Erythroblast (primary cell): ENCODE measurements at regions not wholly inside any gene's neighbourhood (a gene's known extent, or its start where the extent isn't known, plus 50 kb on each side); places are given as distances from the start of the nearest gene placed in this dataset.

Source experiments
- GATA1 ChIP-seq: IDR thresholded peaks from 2 replicates; pipeline ENCODE4 v1.6.1; 2011; ENCODE audit warnings: low read depth, mild to moderate bottlenecking, control low read depth, low read length, moderate library complexity
- POLR2A ChIP-seq: IDR thresholded peaks from 2 replicates; pipeline ENCODE4 v1.6.1; 2011; ENCODE audit warnings: mild to moderate bottlenecking, low read length

GRCh38 chr1:65538086-65538485, 117.6 kb downstream of the LEPR start:
- TF ChIP-seq POLR2A (no peak), GATA1 (no peak)
